ENCODE measurements at regions not wholly inside any gene's neighbourhood (a gene's known extent, or its start where the extent isn't known, plus 50 kb on each side); places are given as distances from the start of the nearest gene placed in this dataset.
A peak's percentile ranks its signal among the peaks of the same experiment; 100 is the strongest.

DNA sequence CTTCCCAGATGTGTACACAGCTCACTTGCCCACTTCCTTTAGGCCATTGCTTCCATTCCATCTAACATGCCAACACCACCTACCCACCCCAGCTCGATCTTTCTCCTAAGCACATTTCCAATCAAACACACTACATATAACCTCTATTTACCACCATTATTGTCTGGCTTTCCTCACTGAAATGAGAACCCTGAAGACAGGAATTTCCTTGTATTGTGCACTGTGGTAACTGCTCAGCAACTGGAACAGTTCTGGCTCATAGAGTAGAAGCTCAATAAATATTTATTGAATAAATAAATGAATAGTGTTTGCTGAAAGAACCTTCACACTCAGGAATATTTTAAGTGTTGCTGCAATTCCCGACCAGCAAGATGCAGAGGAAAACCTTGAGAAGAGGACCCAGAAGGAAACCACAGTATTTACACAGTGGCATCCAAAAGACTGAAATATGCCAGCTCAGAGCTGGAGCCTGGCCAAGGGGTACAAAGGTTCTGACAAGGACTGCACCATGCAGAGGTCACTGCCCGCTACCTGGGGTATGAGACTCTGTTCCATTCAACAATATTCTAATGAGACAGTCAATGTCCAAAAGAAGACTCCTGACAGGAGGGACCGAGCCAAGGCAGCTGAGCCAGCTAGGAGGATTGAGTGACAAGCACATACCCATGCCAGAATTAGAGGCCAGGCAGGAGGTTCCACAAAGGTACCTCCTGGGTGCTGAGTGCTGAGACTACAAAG is 168.8 kb downstream of the NUP210 start:
- ATAC-seq = no peak
- DNase-seq = no peak
- intact Hi-C loops (cut with DNase I, micrococcal nuclease) = no loop called here

DNA sequence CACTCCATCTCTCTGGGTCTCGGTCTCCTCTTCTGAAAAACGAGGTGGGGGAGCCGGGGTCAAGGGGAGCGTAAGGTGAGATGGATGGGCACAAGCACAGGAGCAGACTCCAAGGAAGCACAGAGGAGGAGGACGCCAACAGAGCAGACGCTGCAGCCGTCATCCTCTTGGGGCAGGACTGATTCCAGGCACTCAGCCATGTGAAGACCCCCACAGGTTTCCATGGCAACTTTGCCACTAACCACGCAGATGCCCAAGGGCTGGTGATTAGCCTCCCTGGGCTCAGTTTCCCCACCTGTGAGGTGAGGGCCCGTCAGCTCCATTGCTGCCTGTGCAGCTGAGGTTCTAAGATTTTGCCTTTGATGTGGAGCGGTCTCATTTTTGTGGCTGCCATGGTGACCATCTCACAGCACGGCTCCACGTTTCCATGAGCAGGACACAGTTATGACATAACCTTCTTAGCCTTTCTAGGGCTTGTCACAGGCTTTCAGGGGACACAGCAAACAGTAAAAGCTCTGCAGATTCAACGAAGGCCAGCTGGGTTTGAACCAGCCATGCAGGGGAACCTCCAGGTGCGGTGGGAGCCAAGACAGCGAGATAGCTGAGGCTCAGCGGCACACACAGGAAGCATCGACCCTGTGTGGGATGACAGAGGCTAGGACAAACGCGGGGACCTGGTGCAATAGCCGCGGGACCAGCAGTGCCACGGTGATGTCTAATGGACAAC is 170.3 kb downstream of the NUP210 start:
- intact Hi-C loops (cut with DNase I, micrococcal nuclease) = no loop called here
- ATAC-seq = no peak

DNA sequence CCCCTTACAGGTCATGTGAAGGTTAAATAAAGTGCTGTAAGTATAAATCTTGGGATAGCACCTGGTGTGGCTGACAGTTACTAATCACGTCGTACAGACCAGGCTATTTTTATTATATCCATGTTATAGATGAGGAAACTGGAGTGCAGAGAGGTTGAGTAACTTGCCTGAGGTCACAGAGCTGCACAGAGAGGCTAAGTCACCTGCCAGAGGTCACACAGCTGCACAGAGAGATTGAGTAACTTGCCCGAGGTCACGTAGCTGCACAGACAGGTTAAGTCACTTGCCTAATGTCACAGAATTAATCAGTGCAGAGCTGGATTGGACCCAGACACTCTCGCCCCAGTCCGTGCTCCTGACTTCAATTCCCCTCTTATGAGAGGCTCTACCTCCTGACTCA is 171.5 kb downstream of the NUP210 start:
- ATAC-seq = no peak

More for the DNA sequence above, 170.3 kb downstream of the NUP210 start:
- no peak for DNase-seq

DNA sequence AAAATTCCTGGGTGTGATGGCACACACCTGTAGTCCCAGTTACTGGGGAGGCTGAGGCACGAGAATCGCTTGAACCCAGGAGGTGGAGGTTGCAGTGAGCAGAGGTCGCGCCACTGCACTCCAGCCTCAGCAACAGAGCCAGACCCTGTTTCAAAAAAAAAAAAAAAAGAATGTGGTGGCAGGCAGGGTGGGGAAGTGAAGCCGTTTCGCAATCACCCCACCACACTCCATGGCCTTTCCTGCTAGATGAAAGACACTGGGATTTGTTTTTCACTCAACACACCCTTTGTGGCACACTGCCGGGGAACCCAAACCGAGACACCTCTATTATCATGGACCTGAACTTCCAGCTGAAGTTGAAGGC is 172.4 kb upstream of the IQSEC1 start:
- no peak for ATAC-seq
- DNase-seq = no peak
- intact Hi-C loops (cut with DNase I, micrococcal nuclease) = no loop called here

More for the DNA sequence above, 171.5 kb downstream of the NUP210 start:
- no peak for DNase-seq
- intact Hi-C loops (cut with DNase I, micrococcal nuclease) = no loop called here

DNA sequence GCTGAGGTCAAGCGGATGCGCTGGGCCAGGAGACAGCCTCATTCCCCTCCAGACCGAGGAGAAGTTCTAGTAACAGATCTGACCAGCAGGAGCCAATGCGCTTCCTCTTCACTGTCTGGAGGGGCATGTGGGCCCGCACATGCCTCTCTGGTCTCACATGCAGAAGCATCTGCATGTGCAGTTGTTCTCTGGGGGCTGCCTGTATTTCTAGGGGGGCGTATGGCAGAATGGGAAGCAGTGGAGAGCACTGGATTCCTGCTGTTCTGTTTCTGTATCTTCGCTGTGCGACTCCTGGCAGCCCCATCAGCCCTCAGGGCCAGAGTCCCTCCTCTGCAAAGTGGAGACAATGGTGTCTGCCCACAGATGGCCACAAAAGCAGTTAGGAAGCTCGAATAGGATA is 170.4 kb upstream of the IQSEC1 start:
- DNase-seq (no peak), ATAC-seq (no peak)
- intact Hi-C loops (cut with DNase I, micrococcal nuclease) = no loop called here

DNA sequence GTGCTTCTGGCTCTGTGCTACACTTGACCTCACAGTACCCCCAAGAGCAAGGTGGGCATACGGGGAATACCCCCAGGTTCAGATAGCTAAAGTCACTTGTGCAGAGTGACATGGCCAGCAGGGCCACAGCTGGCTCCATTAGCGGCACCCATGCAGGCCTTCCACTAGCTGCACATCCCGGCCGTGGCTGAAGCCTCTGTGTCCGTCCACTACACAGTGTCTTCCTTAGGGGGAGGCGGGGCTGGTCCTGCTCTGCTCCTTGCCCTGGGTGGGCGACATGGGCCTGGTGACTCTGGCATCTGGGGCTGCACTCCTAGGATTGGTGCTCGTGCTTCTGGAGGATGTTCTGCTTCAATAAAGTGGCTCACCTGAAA is 169.1 kb upstream of the IQSEC1 start:
- no peak for ATAC-seq
- no peak for DNase-seq
- intact Hi-C loops (cut with DNase I, micrococcal nuclease) = no loop called here

DNA sequence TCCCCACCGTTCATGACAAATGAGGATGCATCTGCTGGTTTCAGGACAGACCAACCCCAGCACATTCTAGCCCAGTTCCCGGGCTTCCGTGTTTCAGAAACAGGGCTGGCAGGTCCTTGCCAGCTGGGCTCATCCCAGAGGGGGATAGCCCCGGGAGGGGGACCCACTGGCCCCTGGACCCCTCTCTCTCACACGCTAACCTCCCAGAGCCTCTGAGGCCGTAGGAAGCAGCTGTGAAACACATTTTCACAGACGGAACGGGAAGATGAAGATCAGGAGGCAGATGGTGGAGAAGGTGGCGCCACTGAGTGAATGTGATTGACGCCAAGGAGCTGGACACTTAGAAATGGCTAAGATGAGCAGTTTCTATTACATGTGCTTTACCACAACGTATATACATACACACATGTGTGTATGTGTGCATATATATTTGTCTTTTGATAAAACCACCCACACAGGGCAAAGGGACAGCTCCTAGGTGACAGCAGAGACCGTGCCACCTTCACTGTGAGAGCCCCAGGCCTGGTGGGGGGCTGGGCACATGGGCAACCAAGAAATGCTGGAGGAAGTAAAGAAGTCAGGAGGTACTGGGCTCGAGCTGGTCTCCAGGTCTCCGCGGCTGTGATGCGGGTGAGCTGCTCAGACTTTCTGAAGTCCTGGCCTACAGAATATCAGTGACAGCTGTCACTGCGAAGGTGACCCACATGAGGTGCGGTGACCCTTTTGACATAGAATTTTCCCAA is 168.6 kb upstream of the IQSEC1 start:
- intact Hi-C loops (cut with DNase I, micrococcal nuclease) = no loop called here
- ATAC-seq = no peak
- no peak for DNase-seq

DNA sequence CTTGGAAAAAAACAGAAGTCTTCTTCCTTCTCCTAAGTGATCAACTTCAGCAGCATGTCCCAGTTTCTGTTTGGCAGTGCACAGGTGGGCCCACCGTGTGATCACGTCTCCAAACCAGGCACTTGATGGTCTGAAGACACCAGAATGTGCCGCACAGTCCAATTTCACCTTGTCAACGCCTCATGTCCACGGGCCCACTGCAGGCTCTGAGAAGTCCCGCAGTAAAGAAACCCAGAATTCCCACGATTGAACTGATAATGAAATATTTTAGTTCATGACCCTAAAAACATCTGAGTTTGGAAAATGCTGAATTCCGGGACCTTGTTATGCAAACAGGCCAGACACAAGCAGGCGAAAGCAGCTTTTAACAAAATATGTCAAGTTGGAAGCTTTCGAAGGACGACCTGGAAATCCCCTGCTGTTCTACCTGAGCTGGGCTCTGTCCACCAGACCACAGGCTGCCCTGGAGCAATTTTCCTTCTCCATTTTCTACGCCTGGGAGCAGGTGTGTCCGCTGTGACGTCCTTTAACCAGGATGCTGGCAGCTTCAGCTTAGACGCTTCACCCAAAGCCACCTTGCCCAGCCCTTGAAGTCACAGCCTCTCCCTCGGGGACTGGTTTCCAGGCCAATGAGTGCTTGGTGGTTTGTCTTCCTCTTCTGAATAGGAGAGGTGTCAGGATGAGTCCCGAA is 167.8 kb upstream of the IQSEC1 start:
- intact Hi-C loops (cut with DNase I, micrococcal nuclease) = no loop called here
- ATAC-seq (no peak), DNase-seq (no peak)

DNA sequence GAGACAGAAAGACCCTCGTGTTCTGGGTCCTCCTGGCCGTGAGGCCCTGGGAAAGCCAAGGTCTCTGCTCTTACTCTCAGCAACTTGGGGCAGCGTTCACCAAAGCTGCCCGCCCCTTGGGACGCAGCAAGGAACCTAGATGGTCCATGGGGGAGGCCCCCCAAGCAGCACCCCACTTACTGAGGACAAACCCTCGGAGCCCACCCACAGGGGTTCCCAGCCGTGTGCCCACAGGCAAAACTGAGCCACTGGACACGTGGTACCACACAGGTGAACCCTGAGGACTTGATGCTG is 166.2 kb upstream of the IQSEC1 start:
- ATAC-seq = no peak
- no peak for DNase-seq
- intact Hi-C loops (cut with DNase I, micrococcal nuclease) = no loop called here

DNA sequence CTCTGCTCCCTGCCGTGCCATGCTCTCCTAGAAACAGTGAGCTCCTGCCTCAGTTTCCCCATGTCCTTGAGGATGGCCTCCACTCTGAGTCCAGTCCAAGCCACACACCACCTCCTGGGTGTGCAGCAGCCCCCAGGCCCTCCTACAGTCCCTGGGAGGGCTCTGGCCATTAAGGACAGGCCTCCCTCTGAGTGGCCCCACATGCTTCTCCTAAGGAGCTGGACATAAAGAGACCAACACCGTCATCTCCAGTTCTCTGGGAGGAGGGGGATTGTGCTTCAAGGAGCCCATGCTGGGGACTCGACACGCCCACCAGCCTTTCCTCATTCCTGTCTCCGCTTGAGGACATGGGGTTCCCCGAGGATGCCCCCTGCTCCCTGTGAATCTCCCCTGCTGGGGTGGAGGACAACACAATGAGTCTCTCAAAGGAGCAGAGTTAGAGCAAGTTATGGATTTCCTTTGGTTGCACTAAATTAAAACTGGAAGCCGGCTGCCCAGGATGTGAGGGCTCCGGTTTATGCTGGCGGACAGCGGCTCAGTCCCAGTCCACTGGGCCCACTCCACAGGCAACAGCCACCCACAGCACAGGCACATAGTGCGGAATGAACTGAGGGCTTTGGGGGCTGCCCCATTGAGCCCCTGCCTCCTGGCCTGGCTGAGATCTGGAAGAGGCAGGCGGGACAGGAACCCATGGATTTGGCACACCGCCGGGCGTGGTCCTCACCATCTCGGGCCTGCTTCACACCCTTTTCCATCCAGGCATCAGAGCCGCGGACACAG is 165.6 kb upstream of the IQSEC1 start:
- DNase-seq = no peak
- intact Hi-C loops (cut with DNase I, micrococcal nuclease) = no loop called here
- ATAC-seq = no peak

DNA sequence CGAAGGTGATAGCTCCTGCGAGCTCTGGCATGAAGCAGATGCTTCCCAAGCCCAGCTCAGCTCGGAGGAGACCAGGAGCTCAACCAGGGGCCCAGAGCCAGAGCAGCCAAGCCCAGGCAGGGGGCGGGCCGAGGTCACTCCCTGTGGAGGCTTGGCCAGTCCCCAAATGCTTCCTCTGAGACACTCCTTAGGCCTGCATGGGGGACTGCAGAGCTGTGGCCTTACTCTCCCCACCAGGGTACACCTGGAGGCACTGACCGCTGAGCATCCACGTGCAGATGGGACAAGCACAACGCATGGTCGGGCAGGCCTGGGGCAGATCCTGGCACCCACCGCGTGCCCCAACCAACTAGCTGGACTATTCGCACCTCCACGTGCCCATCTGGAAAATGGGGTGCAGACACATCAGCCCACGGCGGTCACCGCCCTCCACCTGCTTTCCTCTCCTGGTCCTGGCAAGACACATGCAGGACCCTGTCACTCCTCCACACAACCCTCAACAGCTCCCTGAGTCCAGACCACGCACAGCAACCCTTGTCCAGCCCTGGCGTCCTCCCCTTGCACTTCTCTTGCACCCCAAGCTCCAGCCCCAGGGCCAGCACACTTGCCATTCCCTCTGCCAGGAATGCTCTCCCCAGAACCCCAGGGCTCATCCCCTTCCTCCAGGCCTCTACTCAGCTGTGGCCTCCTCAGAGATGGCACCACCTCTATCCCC is 164.7 kb upstream of the IQSEC1 start:
- intact Hi-C loops (cut with DNase I, micrococcal nuclease) = no loop called here

DNA sequence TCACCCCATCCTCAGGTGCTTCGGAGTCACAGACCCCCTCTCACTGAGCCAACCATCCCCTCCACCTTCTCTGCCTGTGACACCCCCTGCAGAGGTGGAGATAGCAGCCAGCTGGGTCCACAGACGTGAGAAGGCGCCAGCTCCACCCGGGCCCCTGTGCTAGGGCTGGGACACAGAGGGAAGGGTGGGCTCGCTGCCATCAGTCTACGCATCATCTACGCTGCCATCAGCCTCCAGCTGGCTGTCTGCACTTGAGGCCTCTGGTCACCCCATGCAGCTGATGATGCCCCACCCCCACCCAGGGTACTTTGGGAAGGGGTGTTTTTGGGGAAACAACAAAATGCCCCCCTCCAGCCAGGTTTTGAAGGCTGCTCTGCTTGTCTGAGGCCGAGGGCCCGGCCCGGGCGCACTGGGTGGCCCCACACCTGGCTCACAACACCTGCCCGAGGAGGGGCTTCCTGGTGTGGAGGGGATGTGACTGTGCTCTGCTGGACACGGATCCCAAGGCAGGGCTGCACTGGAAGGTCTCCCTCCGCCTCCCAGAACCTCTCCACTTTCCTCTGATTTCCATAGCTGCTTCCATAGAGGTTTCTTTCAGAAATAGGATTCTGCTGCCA is 163.4 kb upstream of the IQSEC1 start:
- ATAC-seq (no peak), DNase-seq (no peak)

More for the DNA sequence above, 164.7 kb upstream of the IQSEC1 start:
- no peak for DNase-seq
- ATAC-seq = no peak

DNA sequence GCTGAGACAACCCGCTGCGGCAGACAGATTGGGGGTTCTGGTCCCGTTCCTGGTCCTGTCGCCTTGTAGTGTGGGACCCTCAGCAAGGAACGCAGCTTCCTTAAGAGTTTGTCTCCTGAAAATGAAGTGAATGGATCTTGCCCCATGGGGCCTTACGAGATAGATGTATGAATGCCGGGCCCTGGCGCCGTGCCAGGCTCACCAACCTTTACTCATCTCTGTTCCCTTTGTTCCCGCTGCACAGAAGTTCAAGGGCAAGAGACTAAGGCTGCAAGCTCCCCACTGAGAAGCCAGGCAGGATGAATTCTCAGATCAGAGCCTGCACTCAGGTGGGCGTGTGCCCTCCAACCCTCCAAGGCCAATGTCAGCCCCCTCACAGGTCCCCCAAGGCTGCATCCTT is 162.7 kb upstream of the IQSEC1 start:
- intact Hi-C loops (cut with DNase I, micrococcal nuclease) = no loop called here
- DNase-seq (no peak), ATAC-seq (no peak)

More for the DNA sequence above, 163.4 kb upstream of the IQSEC1 start:
- intact Hi-C loops (cut with DNase I, micrococcal nuclease) = no loop called here

DNA sequence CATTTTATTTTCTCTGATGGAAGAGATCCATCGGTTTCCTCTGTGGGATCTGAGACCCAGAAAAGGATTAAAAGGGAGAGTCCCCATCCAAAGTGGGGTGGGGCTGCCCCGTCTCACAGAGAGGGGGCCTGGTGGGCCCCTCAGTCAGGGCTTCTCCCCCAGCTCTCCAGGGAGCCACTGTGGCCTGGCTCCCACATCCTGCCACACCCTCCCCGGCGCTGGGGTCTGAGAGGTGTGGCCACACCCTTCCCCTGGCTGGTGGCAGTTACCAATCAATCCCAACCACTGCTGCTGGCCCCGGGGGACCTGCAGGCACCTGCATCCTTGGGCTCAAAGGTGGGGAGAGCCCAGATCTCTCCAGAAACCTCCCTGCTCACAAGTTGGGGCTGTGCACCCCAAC is 161.8 kb upstream of the IQSEC1 start:
- intact Hi-C loops (cut with DNase I, micrococcal nuclease) = no loop called here
- DNase-seq (peak in 1 of 2 donors; percentile 19), ATAC-seq (no peak)

DNA sequence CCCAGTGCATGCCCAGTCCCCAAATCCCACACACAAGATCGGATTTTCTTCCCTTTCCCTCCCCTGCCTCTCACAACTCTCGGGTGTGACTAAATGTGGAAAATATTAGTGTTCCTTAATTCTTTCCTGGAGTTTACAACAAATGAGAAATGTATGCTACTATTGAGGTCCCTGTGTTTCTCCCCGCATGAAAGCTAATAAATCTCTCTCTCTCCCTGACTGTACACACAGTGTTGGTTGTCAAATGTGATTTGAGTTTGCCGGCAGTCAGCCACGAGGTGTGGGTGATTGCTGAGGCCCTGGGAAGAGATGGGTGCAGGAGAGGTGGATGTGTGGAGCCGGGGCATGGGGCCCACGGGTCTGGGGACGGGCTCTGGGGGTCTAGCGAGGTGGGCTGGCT is 161.4 kb upstream of the IQSEC1 start:
- ATAC-seq (no peak), DNase-seq (no peak)
- intact Hi-C loops (cut with DNase I, micrococcal nuclease) = no loop called here

DNA sequence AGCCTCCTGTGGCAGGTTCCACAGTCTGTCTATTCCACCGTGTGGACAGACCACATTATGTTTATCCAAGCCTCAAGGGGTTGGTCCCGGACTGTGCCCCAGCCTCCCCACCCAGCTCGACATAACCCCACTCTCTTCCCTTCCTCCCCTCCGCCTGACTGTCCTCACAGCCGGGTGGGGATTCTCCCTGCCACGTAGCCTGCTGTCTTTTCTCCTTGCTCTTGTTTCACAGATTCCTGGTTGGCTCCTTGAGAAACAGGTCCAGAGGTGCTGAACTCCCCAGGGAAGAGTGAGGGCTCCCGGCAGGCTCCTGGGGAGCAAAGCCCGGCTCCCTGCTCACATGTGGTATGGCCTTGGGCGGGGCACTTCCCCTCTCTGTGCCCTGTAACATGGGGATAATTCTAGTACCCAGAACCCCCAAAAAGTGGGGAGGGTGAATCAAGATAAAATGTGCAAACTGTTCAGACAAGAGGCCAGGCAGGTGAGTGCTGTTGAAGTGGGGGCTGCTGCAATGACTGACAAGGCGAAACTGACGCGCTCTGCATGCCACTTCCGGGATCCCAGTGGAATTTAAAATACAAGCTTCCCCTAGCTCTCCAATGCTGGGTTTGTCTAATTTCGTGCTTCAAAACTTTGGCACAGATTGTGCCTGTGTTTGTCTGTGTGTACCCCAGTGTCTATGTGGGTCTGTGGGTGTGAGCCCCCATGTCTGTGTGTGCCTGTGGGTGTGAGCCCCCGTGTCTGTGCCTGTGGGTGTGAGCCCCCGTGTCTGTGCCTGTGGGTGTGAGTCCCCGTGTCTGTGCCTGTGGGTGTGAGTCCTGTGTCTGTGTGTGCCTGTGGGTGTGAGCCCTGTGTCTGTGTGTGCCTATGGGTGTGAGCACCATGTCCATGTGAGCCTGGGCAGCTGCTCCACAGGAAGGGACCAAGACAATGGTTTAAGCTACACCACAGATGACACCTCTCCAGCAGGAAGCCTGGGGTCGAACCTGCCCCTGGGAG is 160.6 kb upstream of the IQSEC1 start:
- no peak for ATAC-seq
- DNase-seq = no peak
- intact Hi-C loops (cut with DNase I, micrococcal nuclease) = no loop called here
